Jurkat, Clone E6-1 (cell line): ENCODE measurements at regions not wholly inside any gene's neighbourhood (a gene's known extent, or its start where the extent isn't known, plus 50 kb on each side); places are given as distances from the start of the nearest gene placed in this dataset.

ENCODE experiments used
- DNase-seq: peaks from one replicate; pipeline ENCODE4 v3.0.0-alpha.2; 2011; ENCODE audit warnings: low read depth, low spot score
- H3K4me3 ChIP-seq: 2 replicates; pipeline ENCODE4 v1.5.1; 2011; ENCODE audit warnings: mild to moderate bottlenecking, low read length, control low read depth, moderate library complexity

- H3K4me3 ChIP-seq, result no peak overlapping the region
- no peak for DNase-seq
Measured at GRCh38 chr1:104854529-104854928, 1104.8 kb downstream of the AMY1C start.

DNA sequence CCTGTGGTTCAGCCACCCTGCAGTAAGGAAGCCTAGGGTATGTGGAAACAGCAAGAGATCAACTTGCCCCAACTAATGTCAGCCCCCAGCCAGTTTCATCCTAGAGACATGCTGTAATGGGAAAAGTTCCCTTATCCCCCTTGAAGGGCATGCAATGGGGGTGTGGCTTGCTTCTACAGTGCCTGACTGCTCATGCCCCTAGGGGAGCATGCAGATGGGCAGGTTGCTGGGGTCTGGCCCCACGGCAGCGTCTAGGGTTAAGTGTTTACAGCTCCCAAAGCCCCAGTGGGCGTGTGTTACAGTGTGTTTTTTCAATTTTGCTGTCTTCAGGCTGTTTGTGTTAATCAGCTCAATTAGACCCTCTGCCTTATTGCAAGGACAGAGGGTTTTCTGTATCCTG, 1105.9 kb downstream of the AMY1C start:
- no peak overlapping the region for H3K4me3 ChIP-seq
- DNase-seq, result no peak

DNA sequence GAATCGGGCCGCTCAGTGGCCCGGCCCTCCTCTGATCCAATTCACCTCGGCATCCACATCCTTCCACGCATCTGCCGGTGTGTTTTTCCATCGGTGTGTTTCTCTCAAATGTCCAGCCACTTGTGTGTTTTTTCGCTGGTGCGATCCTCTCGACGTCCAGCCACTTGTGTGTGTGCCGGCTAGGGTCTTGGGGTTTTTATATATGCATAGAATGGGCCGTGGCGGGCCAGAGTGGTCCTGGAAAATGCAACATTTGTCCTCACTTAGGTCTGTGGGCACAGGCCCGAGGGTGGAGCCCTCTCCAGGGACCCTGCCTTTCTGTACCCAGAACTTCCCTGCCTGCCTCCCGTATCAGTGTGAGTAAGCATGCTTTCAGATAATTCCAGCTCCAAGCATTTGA, 1106.4 kb downstream of the AMY1C start:
- H3K4me3 ChIP-seq, result no peak overlapping the region
- no peak for DNase-seq

- DNase-seq, result no peak
Measured at GRCh38 chr1:104856518-104856917, 1106.8 kb downstream of the AMY1C start.

GRCh38 chr1:104868794-104869193, 1119.1 kb downstream of the AMY1C start:
- DNase-seq, result no peak
- H3K4me3 ChIP-seq, result no peak overlapping the region

More at GRCh38 chr1:104856518-104856917, 1106.8 kb downstream of the AMY1C start:
- no peak overlapping the region for H3K4me3 ChIP-seq

GRCh38 chr1:104874044-104874443, 1124.3 kb downstream of the AMY1C start:
- DNase-seq, result no peak
- H3K4me3 ChIP-seq, result no peak overlapping the region

DNA sequence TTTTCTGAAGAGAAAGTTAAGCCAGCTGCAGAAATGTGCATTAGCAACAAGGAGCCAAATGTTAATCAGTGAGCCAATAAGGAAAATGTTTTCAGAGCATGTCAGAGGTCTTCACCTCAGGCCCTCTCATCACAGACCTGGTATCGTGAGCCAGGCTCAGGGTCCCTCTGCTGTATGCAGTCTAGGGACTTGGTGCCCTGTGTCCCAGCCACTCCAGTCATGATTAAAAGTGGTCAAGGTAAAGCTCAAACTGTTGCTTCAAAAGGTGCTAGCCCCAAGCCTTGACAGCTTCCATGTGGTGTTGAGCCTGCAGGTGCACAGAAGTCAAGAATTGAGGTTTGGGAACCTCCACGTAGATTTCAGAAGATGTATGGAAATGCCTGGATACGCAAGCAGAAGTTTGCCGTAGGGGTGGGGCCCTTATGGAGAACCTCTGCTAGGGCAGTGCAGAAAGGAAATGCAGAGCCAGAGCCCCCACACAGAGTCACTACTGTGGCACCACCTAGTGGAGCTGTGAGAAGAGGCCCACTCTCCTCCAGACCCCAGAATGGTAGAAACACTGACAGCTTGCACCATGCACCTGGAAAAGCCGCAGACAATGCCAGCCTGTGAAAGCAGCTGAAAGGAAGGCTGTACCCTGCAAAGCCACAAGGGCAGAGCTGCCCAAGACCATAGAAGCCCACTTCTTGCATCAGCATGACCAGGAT, 1128.7 kb downstream of the AMY1C start:
- DNase-seq, result peak; percentile 28
- no peak overlapping the region for H3K4me3 ChIP-seq

DNA sequence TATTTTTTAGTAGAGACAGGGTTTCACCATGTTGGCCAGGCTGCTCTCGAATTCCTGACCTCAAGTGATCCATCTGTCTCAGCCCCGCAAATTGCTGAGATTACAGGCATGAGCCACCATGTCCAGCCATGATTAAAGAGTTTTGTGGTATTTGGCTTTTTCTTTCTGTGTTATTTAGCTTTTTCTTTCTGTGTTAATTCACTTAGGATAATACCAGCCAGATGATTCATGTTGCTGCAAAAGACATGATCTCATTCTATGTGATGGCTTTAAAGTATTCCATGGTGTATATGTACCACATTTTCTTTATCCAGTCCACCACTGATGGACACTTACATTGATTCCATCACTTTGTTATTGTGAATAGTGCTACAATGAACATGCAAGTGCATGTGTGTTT, 1135.2 kb downstream of the AMY1C start:
- no peak overlapping the region for H3K4me3 ChIP-seq
- no peak for DNase-seq

GRCh38 chr1:104905322-104905721, 1155.6 kb downstream of the AMY1C start:
- H3K4me3 ChIP-seq, result no peak overlapping the region
- no peak for DNase-seq

DNA sequence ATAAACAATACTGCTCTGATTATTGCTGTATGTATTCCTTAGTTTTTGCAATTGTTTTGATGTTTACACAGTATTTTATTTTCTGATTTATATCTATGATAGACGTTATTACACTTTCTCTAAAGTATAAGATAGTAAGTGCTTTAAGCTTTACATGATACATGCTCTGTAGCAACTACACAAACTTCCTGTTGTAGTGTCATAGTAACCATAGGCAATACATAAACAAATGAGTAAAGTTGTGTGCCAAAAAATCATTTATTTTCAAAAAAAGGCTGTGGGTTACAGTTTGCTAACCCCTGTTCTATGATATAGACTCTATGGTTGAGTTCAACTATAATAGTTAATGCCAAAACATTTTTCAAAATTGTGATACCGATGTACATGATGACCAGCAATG, 1156.4 kb downstream of the AMY1C start:
- no peak overlapping the region for H3K4me3 ChIP-seq
- DNase-seq, result no peak

DNA sequence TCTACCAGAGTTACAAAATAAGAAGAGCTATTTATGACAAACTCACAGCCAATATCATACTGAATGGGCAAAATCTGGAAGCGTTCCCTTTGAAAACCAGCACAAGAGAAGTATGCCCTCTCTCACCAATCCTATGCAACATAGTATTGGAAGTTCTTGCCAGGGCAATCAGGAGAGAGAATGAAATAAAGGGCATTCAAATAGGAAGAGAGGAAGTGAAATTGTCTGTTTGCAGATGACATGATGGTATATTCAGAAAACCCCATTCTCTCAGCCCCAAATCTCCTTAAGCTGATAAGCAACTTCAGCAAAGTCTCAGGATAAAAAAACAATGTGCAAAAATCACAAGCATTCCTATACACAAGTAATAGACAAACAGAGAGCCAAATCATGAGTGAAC, 1169.5 kb downstream of the AMY1C start:
- DNase-seq, result no peak
- no peak overlapping the region for H3K4me3 ChIP-seq

- H3K4me3 ChIP-seq, result no peak overlapping the region
- DNase-seq, result no peak
Measured at GRCh38 chr1:104921525-104921924, 1171.8 kb downstream of the AMY1C start.

DNA sequence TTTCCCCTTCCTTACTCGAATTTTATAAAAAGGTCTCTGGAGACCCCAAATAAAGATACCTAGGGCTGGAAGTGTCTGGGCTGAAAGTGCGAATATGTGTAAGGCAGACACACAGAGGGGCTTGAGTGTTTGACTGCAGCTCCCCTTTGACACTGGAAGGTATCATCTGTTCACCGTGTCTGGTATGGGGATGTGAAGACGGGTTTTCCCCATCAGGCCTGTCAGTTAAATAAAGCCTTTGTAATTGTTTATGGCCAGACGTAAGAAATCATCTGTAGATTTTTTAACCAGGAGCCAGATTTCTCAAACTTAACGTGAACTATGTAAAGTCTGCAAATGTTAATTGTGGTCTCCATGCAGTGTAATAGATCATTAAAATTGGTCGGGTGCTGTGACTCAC, 1173.4 kb downstream of the AMY1C start:
- no peak for DNase-seq
- no peak overlapping the region for H3K4me3 ChIP-seq

- H3K4me3 ChIP-seq, result no peak overlapping the region
- no peak for DNase-seq
Measured at GRCh38 chr1:104929280-104929679, 1179.6 kb downstream of the AMY1C start.

DNA sequence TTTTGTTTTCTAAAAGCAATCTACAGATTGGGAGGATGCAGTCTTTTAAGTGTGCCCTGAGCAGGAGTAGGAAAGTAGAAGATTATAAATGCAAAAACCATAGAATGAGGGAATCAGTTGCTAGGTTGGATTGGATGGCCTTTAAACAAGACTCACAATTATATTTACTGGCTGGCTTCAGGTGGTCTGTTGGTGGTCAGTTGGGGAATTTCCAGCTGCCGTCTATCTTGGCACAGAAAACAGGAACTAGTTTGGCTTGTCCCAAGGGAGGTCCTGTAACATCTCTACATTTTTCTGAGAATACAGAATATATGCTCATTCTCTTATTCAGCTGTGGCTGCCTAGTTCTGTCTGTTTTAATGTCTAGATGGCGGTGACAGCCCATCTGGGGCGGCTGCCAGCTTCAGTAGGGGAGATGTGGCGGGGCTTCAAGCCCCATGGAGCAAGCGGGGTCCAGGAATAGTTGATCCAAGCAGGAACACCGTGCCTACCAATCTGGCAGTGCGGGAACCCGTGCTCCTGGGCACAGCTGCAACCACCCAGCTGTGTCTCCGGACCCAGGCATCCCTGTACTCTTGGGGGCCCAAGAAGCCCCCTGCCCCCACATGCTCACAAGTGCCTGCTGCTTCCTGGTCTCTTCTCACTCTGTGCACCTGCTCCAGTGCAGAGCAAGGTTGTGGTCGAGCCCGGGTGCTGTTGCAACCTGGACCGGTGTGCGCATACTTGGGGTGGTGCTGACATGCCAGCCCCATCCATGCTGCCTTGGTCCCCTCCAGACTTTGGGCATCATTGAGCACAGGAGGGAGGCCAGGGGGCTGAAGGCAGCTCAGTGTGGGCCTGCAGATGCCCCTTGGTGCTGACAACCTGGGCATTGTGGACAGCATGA, 1182.6 kb downstream of the AMY1C start:
- DNase-seq, result no peak
- no peak overlapping the region for H3K4me3 ChIP-seq

DNA sequence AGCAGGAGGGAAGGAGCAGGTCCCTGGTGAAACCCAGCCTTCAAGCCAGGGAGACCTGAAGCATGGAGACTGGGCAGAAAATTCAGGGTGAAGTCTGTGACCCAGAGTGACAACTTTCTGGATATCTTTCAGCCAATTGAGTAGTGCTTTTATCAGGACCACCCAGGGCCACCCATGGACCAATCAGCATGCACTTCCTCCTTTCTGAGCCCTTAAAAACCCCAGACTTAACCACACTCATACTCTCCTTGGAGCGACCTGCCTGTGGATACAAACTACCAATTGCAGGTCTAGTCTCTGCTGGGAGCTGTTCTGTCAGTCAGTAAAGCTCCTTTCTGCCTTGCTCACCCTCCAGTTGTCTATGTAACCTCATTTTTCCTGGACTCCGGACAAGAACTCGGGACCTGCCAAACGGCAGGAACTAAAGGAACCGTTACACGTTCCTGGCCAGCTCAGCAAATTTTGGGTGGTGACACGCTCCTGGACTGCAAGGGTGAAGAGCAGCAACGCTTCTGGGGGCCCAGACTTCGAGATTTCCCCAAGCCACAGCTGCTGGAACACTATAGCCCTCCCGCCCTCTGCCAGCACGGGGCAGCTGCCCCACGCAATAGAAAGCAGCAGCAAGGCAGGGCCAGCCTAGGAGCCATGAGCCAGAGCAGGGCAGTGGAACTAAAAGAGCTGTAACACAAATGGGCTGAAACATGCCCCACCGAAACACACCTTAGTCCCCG, 1183.4 kb downstream of the AMY1C start:
- DNase-seq, result peak; percentile 24
- H3K4me3 ChIP-seq, result no peak overlapping the region

DNA sequence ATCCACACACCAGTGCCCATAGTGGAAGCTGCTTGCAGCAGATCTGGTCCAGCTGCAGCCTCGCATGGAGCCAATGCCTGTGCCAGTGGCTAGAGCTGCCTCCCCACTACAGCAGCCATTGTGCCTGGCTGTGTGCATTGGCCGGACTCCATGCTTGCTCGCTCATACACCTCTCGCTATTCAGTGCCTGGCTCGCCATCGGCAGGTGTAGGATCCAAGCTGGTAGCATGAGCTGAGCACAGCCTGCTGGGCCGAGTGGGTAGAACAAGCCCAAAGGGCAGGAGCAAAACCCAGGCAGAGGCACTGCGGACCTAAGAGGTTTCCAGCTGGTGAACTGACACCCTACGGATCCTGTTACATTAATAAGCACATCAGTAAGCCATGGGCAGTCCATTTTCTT, 1184.1 kb downstream of the AMY1C start:
- no peak for DNase-seq
- no peak overlapping the region for H3K4me3 ChIP-seq

DNA sequence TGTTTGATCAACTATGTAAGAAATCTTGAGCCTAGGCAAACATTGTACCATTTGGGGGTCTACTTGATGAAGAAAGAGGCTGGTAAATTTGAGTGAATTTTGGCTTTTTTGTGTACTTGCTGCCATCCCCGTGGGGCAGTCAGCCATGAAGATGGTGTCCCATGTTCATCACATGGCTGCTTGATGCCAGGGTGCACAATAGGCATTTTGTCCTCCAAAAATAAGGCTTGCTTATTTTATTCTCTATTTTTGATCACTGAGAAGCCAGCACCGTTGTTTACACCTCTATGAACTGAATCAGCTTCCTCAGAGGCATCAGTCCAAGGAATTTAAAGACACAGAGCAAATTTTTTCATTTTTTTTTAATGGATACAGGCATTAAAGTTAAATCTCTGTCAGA, 1195.7 kb downstream of the AMY1C start:
- no peak for DNase-seq
- H3K4me3 ChIP-seq, result no peak overlapping the region

GRCh38 chr1:104946558-104947210, 1197.0 kb downstream of the AMY1C start:
- DNase-seq, result no peak
- no peak overlapping the region for H3K4me3 ChIP-seq
